Tibial nerve (tissue), 4 donors: ENCODE measurements at regions not wholly inside any gene's neighbourhood (a gene's known extent, or its start where the extent isn't known, plus 50 kb on each side); places are given as distances from the start of the nearest gene placed in this dataset.
"Not testable (repeated sequence)": the region's sequence is repeated elsewhere in the genome, so short reads cannot be mapped to it uniquely, and the experiment has no call there.

Experiments
- CTCF ChIP-seq, 5 experiments: fragments of 200-600 bp in 3 of 5; fragments of 450-650 bp in 2 of 5; sonication (generic) in 3 of 5; IDR thresholded peaks; one replicate each; pipeline ENCODE4 v1.5.1; 2016 to 2019; ENCODE audit warnings: antibody characterized with exemption in 5 of 5, mild to moderate bottlenecking in 3 of 5, moderate library complexity in 2 of 5
- EP300 ChIP-seq, 2 donors: sonication (generic); formaldehyde crosslinking; IDR thresholded peaks; one replicate each; pipeline ENCODE4 v1.6.1; 2017; ENCODE audit warnings: antibody characterized with exemption in 2 of 2, mild to moderate bottlenecking in 1 of 2
- POLR2A ChIP-seq, 2 donors: fragments of 450-650 bp; IDR thresholded peaks; one replicate each; pipeline ENCODE4 v1.6.1; 2017; ENCODE audit warnings: antibody characterized with exemption in 2 of 2, mild to moderate bottlenecking in 2 of 2, moderate library complexity in 2 of 2

GRCh38 chrY:18689420-18689819 lies 84.1 kb downstream of the HSFY2 start:
- TF ChIP-seq CTCF, POLR2A, EP300 (IDR thresholded peaks at IDR 0.05): not testable (repeated sequence)
